GM19372 (cell line): ENCODE measurements at regions not wholly inside any gene's neighbourhood (a gene's known extent, or its start where the extent isn't known, plus 50 kb on each side); places are given as distances from the start of the nearest gene placed in this dataset.

Experiments used
- ATAC-seq: cut with Tn5 transposase; IDR thresholded peaks from one replicate; pipeline ENCODE4 v1.9.1; 2021; ENCODE audit warnings: mild to moderate bottlenecking, low read depth, moderate library complexity; ENCODE audit not compliant: unreplicated experiment

DNA sequence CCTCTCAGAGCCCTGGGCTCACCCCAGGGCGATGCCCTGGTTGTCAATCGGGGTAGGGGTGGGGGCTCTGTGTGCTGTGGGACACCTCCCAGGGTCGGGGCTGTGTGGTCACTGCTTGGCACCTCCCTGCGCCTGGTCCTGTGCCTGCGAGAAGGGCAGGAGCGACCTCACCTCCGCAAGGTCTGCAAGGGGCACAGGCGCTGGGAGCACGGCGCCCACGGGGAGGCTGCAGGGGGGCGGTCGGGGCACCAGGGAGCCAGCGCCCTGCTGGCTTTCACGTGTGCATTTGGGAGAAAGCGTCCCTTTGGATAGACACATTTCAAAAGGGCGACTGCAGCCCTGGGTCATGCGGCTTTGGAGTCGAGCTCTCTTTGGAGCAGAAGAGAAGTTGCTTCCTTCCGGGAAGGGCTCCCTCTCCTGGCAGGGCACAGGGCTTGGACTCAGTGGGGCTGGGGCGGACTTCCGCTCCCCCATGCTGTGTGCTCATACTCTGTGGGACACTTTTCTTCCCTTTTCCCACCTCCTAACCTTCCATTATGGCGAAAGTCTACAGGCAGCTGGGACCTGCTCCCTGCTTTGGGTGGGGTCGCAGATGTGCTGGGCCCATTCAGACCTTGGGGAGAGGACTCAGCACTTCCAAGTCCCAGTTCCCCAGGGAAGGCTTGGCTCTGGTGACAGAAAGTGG, 52.9 kb upstream of the SLC28A3 start:
- no peak for ATAC-seq

- no peak for ATAC-seq
These were observed 53.5 kb upstream of the SLC28A3 start for GRCh38 chr9:84394036-84394435.

DNA sequence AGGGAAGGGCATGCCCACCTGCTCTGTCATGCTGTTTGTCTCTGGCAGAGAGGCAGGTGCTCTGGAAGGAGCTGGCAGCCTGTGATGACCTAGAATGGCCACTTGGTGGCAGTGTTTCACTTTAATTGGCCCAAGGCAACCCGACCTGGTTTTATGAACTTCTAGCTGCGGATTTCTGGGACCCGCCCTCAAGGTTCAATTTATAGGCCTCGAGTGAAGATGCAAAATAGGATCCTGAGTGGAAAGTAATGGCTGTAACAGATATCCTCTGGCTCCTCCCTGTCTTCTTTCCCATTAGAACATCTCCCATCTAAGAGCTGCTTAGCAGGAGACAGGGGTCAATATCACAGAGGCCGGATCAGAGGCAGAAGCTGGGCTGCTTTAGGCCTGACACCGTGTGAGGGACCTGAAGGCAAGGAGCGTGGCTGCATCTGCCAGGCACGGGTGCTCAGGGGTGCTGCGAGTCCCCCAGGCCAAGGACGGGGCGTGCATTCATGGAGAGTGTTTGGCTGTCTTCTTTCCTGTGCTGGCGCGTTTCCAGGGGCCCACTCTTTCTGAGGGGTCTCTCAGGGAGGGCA, 56.7 kb upstream of the SLC28A3 start:
- ATAC-seq = peak; percentile 86

- ATAC-seq = no peak
These were observed 57.3 kb upstream of the SLC28A3 start for GRCh38 chr9:84397822-84398221.

GRCh38 chr9:84402517-84402916, 62.0 kb upstream of the SLC28A3 start:
- no peak for ATAC-seq

GRCh38 chr9:84403288-84403687, 62.7 kb upstream of the SLC28A3 start:
- no peak for ATAC-seq

- ATAC-seq = no peak
These were observed 63.6 kb upstream of the SLC28A3 start for GRCh38 chr9:84404095-84404686.

DNA sequence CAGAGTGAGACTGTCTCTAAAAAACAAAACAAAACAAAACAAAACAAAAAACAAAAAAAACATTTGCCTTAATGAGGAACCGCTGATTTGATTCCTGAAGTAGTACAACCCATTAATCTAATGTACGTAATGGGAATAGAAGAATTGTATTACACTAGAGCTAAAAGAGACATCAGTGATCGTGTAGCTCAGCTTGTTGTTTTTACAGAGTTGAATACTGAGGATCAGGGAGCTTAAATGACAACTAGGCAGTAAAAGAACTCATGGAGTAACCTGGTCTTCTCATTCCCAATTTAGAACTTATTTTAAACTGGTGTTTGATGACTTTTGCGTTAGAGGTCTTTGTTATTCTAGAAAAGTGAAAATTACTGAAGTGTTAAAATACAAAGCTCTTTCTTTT, 65.1 kb upstream of the SLC28A3 start:
- no peak for ATAC-seq

- no peak for ATAC-seq
These were observed 67.9 kb upstream of the SLC28A3 start for GRCh38 chr9:84408416-84408815.

- no peak for ATAC-seq
These were observed 71.2 kb upstream of the SLC28A3 start for GRCh38 chr9:84411683-84412267.

DNA sequence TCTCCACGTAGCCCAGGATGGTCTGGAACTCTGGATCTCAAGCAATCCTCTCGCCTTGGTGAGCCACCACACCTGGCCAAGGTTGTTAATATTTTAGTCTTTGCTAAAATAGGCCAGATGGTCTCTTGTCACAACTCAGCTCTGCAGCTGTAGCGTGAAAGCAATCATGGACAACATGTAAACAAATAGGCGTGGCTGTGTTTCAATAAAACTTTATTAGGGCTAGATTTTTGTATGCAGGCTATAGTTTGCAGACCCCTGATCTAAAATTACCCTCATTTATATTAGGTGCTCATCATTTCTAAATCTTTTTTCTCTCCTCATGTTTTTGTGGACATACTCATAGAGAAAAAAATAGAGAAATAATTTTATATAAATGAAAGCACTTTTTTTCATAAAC, 72.1 kb upstream of the SLC28A3 start:
- ATAC-seq = no peak

DNA sequence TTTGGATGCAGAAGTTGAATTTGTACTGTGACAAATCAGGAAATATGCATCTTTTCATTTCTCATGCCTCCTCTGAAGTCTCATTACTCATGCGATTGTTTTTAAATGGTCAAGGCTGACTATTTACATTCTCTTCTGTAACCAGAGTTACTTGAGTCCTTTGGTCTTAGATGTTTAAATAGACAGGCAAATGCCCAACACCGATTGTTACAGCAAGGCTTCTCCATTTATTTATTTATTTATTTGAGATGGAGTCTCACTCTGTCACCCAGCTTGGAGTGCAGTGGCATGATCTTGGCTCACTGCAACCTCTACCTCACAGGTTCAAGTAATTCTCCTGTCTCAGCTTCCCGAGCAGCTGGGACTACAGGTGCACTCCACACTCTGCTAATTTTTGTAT, 72.7 kb upstream of the SLC28A3 start:
- ATAC-seq = no peak

GRCh38 chr9:84419031-84419602, 78.6 kb upstream of the SLC28A3 start:
- no peak for ATAC-seq

GRCh38 chr9:84424931-84425330, 84.4 kb upstream of the SLC28A3 start:
- ATAC-seq = no peak

DNA sequence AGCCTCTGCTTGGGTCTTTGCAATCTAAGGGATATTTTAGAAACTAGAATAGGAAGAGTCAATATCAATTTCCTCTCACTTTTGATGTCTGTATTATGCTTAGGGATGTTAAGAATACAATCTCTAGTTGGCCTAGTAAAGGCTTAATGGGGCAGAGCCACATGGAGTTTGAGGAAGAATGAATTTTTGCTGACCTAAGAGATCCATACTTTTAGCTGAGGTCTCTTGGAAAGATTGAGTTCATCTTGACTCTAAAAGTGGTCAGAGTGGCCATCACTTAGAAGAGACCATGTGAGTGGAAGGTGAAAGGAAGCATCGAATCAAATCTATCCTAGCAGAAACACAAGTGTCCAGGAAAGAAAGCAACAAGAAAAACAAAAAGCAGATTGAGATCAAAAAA, 92.2 kb upstream of the SLC28A3 start:
- ATAC-seq = no peak

- no peak for ATAC-seq
These were observed 95.3 kb upstream of the SLC28A3 start for GRCh38 chr9:84435902-84436301.

- no peak for ATAC-seq
These were observed 96.0 kb upstream of the SLC28A3 start for GRCh38 chr9:84436386-84437109.

- no peak for ATAC-seq
These were observed 97.8 kb upstream of the SLC28A3 start for GRCh38 chr9:84438391-84438790.

DNA sequence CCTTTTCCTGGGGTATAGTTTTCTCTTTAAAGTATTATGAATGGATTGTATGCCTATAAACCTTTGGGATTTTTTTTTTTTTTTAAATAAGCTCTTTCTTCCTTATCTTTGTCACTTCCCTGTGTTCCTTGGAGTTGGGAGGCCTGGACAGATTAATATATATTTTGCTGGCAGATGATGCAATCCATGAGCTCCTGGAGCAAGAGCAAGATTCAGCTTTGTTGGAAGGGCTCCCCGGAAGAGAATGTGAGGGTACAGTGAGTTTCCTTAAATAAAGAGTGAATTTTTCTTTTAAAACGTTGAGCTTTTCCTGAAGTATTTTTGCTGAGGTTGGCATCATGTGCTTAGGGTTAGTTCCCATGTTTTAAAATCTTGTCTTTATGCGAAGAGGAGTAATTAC, 98.7 kb upstream of the SLC28A3 start:
- ATAC-seq = no peak

DNA sequence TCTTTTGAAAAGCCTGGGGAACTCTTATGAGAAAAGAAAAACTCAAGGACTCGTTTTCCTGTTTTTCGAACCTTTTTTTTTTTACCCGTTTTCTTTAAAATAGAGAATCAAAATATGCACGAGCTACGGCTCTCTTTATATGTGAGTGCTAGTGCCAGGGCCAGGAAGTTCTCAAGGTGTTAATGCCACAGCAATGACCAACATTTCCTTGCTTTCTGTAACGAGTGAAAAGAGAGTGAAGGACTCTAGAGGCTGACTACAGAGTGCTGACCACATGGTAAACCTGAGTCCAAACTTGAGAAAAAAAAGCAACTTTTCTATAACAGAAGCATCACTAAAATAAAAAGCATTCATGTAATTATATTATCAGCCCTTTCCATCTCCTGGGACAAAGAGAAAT, 102.2 kb upstream of the SLC28A3 start:
- ATAC-seq = no peak

GRCh38 chr9:84445737-84446136, 105.2 kb upstream of the SLC28A3 start:
- no peak for ATAC-seq
